ENCODE measurements at regions not wholly inside any gene's neighbourhood (a gene's known extent, or its start where the extent isn't known, plus 50 kb on each side); places are given as distances from the start of the nearest gene placed in this dataset.

DNA sequence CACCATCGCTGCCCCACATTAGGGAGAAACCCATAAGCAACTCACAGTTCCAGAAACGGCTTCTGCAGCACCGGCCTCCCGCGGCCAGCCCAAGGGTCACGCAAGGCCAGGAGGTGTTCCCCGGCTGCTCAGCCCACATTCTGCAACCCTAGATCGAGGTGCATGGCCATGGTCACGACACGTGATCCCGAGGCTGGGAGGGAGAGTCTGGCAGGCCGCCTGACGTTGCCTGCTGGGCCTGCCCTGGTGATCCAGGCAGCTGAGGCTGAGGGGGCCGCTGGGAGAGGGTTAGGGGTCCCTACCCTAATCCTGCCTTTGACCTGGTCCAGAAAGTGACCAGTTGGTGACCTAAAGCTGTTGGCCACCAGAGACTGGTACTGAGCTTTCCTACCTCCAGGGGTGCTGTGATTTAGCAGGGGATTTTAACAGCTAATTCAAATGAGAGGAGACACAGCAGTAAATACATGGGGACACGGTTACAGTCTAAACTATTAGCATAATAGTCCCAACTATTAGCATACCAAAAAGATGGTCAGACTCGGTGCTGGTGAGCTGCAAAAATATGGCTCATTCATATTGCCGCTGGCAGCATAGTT, 97.4 kb upstream of the CIBAR2 start:
- no peak overlapping the region for H2AFZ ChIP-seq (ENCODE audit: low read depth)
- H3K4me1 ChIP-seq (ENCODE audit: low read depth, poor library complexity, severe bottlenecking): no peaks in the 10 kb centered on the region
- H3K27me3 ChIP-seq (ENCODE audit: insufficient read depth, low read depth): peaks cover 75% of the 10 kb centered on the region
- H3K4me2 ChIP-seq: no peak overlapping the region
- H4K20me1 ChIP-seq (ENCODE audit: insufficient read depth): no peaks in the 10 kb centered on the region
- no peaks in the 10 kb centered on the region for H3K79me2 ChIP-seq (ENCODE audit: insufficient read depth, low read depth)
- H3K4me3 ChIP-seq (IDR thresholded peaks at IDR 0.05; ENCODE audit: insufficient read depth, low read depth, low read length): no peak overlapping the region
- H3K27ac ChIP-seq: no peak overlapping the region
- no peaks in the 10 kb centered on the region for H3K36me3 ChIP-seq (ENCODE audit: insufficient read depth)
- H3K9ac ChIP-seq: no peak overlapping the region
- TF ChIP-seq, protein P1, sequence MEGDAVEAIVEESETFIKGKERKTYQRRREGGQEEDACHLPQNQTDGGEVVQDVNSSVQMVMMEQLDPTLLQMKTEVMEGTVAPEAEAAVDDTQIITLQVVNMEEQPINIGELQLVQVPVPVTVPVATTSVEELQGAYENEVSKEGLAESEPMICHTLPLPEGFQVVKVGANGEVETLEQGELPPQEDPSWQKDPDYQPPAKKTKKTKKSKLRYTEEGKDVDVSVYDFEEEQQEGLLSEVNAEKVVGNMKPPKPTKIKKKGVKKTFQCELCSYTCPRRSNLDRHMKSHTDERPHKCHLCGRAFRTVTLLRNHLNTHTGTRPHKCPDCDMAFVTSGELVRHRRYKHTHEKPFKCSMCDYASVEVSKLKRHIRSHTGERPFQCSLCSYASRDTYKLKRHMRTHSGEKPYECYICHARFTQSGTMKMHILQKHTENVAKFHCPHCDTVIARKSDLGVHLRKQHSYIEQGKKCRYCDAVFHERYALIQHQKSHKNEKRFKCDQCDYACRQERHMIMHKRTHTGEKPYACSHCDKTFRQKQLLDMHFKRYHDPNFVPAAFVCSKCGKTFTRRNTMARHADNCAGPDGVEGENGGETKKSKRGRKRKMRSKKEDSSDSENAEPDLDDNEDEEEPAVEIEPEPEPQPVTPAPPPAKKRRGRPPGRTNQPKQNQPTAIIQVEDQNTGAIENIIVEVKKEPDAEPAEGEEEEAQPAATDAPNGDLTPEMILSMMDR (conservative IDR thresholded peaks at IDR 0.05; ENCODE audit: low read depth, low read length): no peak

DNA sequence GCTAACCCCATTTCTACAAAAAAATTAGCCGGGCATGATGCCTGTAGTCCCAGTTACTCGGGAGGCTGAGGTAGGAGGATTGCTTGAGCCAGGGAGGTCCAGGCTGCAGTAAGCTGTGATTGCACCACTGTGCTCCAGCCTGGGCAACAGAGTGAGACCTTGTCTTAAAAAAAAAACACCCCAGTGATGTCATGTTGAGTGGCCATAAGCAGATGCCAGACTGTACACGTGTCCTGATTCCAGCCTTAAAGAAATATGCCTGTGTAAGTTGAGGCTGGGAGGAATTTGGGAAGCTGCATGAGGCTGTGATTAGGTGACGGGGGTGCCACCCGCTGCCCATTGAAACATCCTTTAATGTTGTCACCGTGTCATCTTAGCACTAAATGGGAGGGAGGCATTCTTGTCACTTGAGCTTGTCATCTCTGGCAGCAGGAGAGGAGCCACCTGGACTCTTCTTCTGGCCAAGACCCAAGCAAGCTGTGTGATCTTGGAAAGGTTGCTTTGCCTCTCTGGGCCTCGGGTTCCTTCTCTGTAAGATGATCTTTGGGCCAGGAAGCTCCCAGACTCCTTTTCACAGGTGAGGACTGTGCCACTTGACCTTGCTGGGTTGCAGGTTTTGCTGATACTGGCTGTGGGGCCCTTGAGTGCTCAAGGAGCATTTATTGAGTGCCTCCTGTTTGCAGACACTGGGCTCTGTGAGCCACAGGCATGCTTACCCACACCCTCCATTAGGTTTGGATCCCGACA, 98.3 kb upstream of the CIBAR2 start:
- H3K27ac ChIP-seq: no peak overlapping the region
- no peaks in the 10 kb centered on the region for H4K20me1 ChIP-seq (ENCODE audit: insufficient read depth)
- H3K36me3 ChIP-seq (ENCODE audit: insufficient read depth): no peaks in the 10 kb centered on the region
- no peak overlapping the region for H3K4me3 ChIP-seq (IDR thresholded peaks at IDR 0.05; ENCODE audit: insufficient read depth, low read depth, low read length)
- H3K4me2 ChIP-seq: no peak overlapping the region
- TF ChIP-seq, protein P1 (conservative IDR thresholded peaks at IDR 0.05; ENCODE audit: low read depth, low read length): no peak
- H2AFZ ChIP-seq (ENCODE audit: low read depth): no peak overlapping the region
- H3K79me2 ChIP-seq (ENCODE audit: insufficient read depth, low read depth): no peaks in the 10 kb centered on the region
- H3K4me1 ChIP-seq (ENCODE audit: low read depth, poor library complexity, severe bottlenecking): no peaks in the 10 kb centered on the region
- H3K27me3 ChIP-seq (ENCODE audit: insufficient read depth, low read depth): peaks cover 76% of the 10 kb centered on the region
- no peak overlapping the region for H3K9ac ChIP-seq

DNA sequence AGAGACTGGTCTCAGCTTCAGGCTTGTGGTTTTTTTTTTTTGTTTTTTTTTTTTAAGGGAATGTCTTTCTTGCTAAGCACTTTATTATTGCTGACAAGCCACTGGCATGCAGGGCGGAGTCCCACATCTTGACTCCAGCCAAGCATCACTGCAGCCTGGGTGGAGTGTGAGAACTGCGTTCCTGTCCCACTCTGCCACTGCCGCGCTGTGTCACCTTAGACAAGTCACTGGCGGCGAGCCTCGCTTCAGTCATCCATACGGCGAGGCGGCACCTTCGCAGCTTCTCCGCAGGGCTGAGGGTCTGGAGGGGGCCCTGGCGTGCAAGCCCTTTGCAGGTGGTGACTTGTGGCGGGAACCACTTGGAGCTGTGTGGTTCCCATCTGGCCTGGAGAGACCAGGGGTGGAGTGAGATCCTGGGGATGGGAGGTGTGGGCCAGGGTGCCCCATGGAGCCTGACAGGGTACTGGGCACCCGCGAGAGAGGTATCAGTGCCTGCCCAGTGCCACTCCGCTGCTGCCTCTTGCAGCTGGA, 99.1 kb upstream of the CIBAR2 start:
- H3K4me3 ChIP-seq (IDR thresholded peaks at IDR 0.05; ENCODE audit: insufficient read depth, low read depth, low read length): no peak overlapping the region
- no peak overlapping the region for H2AFZ ChIP-seq (ENCODE audit: low read depth)
- H3K9ac ChIP-seq: no peak overlapping the region
- H3K27ac ChIP-seq: no peak overlapping the region
- no peak overlapping the region for H3K4me2 ChIP-seq
- H3K4me1 ChIP-seq (ENCODE audit: low read depth, poor library complexity, severe bottlenecking): no peaks in the 10 kb centered on the region
- H3K36me3 ChIP-seq (ENCODE audit: insufficient read depth): no peaks in the 10 kb centered on the region
- no peaks in the 10 kb centered on the region for H4K20me1 ChIP-seq (ENCODE audit: insufficient read depth)
- H3K27me3 ChIP-seq (ENCODE audit: insufficient read depth, low read depth): peaks cover 76% of the 10 kb centered on the region
- no peaks in the 10 kb centered on the region for H3K79me2 ChIP-seq (ENCODE audit: insufficient read depth, low read depth)
- TF ChIP-seq, protein P1 (conservative IDR thresholded peaks at IDR 0.05; ENCODE audit: low read depth, low read length): no peak

DNA sequence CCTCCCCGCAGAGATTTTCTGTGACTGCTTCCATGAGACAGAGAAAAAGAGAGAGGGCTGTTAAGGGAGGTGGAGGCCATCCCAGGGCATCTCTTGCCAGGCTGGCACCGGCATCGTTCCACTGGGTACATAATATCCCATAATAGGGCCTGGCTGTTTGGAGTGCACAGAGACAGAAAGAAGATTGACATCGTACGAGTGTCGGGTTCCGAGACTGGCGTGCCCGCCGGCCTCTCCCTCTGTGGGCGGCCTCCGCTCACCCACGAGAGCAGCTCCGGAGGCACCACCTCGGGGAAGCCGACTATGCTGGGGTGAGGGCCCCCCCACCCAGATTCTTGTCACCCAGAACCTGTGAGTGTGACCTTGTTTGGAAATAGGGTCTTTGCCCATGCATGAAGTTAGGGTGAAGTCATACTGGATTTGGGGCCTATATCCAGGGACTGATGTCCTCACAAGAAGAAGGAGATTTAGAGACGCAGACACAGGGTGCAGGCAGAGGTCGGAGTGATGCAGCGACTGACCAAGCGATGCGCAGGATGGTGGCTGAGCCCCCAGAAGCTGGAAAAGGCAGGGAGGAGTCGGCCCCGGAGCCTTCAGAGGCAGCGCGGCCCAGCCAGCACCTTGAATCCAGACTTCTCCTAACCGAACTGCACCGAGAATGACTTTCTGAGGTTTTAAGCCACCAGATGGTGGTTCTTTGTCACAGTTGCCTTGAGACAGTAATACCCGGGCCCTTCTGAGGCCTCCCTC, 101.8 kb upstream of the CIBAR2 start:
- Histone ChIP-seq H3K79me2 (ENCODE audit: insufficient read depth, low read depth) (no peaks in the 10 kb centered on the region), H3K4me1 (ENCODE audit: low read depth, poor library complexity, severe bottlenecking) (no peaks in the 10 kb centered on the region), H2AFZ (ENCODE audit: low read depth) (no peak overlapping the region), H3K27me3 (ENCODE audit: insufficient read depth, low read depth) (peaks cover 85% of the 10 kb centered on the region), H3K4me2 (no peak overlapping the region), H3K27ac (no peak overlapping the region), H3K9ac (no peak overlapping the region), H3K4me3 (IDR thresholded peaks at IDR 0.05; ENCODE audit: insufficient read depth, low read depth, low read length) (no peak overlapping the region), H4K20me1 (ENCODE audit: insufficient read depth) (no peaks in the 10 kb centered on the region), H3K36me3 (ENCODE audit: insufficient read depth) (no peaks in the 10 kb centered on the region)
- TF ChIP-seq, protein P1 (conservative IDR thresholded peaks at IDR 0.05; ENCODE audit: low read depth, low read length): no peak

Measured in KMS-11 (cell line).